GM13976 (cell line): ENCODE measurements at regions not wholly inside any gene's neighbourhood (a gene's known extent, or its start where the extent isn't known, plus 50 kb on each side); places are given as distances from the start of the nearest gene placed in this dataset.
"Not testable (repeated sequence)": the region's sequence is repeated elsewhere in the genome, so short reads cannot be mapped to it uniquely, and the experiment has no call there.

Experiments
- DNase-seq: peaks from one replicate; pipeline ENCODE4 v3.0.0; 2012; ENCODE audit warnings: low spot score
- in situ Hi-C: fragments of 300-500 bp; cut with MboI; formaldehyde crosslinking; loops from one replicate; pipeline ENCODE4 v1.12.0; 2022; ENCODE audit warnings: low sequenced_read_pairs, mixed read lengths, inconsistent platforms; ENCODE audit not compliant: unreplicated experiment
- TF ChIP-seq, protein P1 (sequence below): IDR thresholded peaks from 2 replicates; pipeline ENCODE4 v1.5.1; 2012; ENCODE audit warnings: borderline replicate concordance, mild to moderate bottlenecking; ENCODE audit not compliant: insufficient read depth; ENCODE audit errors: extremely low read depth, missing control alignments, control extremely low read depth

DNA sequence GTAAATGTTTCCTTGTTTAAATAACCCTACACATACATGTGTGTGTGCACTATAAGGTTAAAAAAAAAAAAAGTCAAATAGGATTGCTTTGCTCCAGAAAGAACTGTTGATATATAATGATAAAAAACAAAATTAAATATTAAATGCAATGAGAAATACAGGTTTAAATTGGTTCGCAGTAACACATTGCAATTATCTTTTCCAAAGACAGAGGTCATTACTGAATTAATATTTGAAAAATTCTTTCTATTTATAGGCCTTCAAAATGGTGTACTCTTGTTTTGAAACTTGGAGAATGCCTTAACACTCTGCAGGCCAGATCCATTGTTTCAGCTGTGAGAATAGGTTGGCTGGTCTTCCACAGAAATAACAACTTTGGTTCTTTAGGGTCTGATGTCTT lies 319.0 kb upstream of the NUDT12 start:
- TF ChIP-seq, protein P1, sequence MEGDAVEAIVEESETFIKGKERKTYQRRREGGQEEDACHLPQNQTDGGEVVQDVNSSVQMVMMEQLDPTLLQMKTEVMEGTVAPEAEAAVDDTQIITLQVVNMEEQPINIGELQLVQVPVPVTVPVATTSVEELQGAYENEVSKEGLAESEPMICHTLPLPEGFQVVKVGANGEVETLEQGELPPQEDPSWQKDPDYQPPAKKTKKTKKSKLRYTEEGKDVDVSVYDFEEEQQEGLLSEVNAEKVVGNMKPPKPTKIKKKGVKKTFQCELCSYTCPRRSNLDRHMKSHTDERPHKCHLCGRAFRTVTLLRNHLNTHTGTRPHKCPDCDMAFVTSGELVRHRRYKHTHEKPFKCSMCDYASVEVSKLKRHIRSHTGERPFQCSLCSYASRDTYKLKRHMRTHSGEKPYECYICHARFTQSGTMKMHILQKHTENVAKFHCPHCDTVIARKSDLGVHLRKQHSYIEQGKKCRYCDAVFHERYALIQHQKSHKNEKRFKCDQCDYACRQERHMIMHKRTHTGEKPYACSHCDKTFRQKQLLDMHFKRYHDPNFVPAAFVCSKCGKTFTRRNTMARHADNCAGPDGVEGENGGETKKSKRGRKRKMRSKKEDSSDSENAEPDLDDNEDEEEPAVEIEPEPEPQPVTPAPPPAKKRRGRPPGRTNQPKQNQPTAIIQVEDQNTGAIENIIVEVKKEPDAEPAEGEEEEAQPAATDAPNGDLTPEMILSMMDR = no peak
- in situ Hi-C loops = no loop called here
- no peak for DNase-seq

DNA sequence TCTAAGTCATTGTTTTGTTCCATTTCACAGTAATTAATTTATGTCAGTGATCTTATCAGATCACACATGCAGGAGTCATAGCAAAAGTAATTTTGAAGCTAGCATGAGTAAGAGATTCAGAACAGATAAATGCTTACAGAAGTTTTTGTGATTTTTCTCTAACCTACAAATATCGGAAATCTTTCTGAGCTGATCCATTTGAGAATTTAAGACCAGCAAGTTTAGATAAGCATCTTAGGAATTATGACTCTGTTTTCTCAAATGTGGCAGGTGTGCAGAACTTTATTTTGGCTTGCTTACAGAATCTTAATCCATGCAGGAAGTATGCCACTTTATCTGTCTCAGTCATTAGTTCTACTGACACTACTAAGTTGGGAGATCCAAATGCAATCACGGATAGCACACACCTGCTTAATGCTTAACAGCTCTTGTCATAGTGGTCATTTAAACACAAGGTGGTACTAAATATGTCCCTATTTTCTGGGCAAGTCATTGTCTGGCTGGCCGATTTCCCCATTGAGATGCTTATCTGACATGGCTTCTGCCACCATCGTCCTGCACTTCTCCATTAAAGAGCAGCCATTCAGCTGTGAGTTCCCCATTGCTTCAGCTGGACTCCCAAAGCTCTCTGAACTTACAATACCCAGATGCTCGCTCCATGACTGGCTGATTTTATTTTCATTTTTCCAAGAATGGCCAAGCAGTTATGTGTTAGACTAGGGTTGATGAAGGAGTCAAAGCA lies 305.4 kb upstream of the NUDT12 start:
- TF ChIP-seq, protein P1 = no peak
- in situ Hi-C loops = no loop called here
- no peak for DNase-seq

DNA sequence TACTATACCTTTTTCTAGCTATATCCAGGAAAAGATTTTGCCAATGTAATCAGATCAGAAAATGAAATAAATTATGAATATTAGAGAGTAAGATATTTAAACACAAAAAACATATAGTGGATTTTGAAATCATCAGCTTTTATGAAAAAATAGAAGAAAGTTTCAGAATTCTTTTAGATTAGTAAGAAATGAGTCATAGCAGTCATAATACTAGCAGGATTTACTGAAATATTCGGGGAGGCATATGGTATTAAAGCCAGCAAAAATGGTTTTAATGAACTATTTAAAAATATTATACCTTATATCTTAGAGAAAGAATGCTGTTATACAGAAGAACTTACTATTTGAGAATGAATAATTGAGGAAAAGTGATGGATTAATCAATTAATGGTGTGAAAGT lies 303.6 kb upstream of the NUDT12 start:
- in situ Hi-C loops = no loop called here
- DNase-seq = no peak
- TF ChIP-seq, protein P1 = no peak

DNA sequence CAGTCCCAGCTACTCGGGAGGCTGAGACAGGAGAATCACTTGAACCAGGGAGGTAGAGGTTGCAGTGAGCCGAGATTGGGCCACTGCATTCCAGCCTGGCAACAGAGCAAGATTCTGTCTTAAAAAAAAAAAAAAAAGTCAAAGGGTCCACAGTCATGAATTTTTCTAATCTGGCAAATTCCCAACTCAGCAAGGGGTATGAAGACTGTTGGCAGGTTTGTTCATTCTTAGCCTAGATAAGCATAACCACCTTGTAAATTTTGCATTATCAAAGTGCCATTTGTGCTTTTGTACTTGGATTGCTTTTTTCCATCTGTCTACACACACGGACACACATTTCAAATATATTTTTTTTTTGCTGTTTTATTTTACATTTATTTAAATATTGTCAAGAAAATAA lies 299.8 kb upstream of the NUDT12 start:
- no peak for DNase-seq
- in situ Hi-C loops = no loop called here
- TF ChIP-seq, protein P1 = no peak

DNA sequence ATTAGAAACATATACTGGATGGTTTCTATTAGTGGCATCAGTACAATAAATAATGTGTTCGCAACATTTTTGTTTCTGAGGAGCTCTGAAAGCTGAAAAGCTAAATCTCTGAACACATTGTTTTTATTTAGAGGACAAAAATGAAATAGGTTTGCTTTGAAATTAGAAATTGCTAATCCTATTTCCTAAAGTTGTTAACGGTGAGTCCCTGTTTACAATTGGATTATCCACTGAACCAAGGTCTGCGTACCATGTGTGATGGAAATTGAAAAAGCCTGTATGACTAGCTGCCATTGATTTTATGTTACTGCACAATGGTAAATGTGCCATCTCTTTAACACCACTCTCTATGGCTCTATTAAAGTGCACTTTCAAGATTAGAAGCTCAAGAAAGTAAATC lies 297.7 kb upstream of the NUDT12 start:
- TF ChIP-seq, protein P1 = no peak
- in situ Hi-C loops = no loop called here
- DNase-seq = no peak

DNA sequence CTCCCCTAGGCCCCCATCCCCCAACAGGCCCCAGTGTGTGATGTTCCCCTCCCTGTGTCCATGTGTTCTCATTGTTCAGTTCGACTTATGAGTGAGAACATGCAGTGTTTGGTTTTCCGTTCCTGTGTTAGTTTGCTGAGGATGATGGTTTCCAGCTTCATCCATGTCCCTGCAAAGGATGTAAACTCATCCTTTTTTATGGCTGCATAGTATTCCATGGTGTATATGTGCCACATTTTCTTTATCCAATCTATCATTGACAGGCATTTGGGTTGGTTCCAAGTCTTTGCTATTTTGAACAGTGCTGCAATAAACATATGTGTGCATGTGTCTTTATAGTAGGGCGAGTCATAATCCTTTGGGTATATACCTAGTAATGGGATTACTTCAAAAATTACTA lies 295.8 kb upstream of the NUDT12 start:
- in situ Hi-C loops, DNase-seq: not testable (repeated sequence)

DNA sequence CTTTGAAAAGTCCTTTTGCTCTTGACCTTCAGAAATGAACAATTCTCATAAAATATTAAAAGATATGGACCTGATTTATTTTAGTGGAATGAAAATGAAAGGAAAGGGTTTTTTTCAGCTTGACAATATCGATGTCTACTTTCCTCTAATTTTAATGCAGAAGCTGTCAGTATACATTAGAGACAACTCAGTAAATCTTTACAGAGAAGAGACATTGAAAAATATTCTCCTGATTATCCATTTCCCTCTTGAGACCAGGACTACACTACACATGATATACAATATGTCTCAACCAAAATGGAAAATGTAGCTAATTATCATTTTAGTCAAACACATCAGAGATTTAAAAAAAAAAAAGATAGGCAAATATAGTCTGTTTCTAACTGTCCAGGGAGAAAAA lies 288.5 kb upstream of the NUDT12 start:
- TF ChIP-seq, protein P1 = no peak

More for the DNA sequence above, 288.5 kb upstream of the NUDT12 start:
- DNase-seq = no peak
- in situ Hi-C loops = no loop called here
